Nephron progenitor cell (in vitro differentiated cells): ENCODE measurements at regions not wholly inside any gene's neighbourhood (a gene's known extent, or its start where the extent isn't known, plus 50 kb on each side); places are given as distances from the start of the nearest gene placed in this dataset.

Experiments
- DNase-seq: peaks from one replicate; pipeline ENCODE4 v3.0.0; 2021
- H3K27ac Mint-ChIP-seq: 2 replicates; pipeline ENCODE4 v1.8.0; 2021; ENCODE audit warnings: mild to moderate bottlenecking, moderate library complexity, mixed read lengths
- H3K27me3 Mint-ChIP-seq: 2 replicates; pipeline ENCODE4 v1.8.0; 2021; ENCODE audit warnings: mild to moderate bottlenecking, low read depth, mixed read lengths; ENCODE audit not compliant: poor library complexity
- H3K36me3 Mint-ChIP-seq: 2 replicates; pipeline ENCODE4 v1.8.0; 2021; ENCODE audit warnings: low read depth, mixed read lengths
- H3K4me1 Mint-ChIP-seq: 2 replicates; pipeline ENCODE4 v1.8.0; 2021; ENCODE audit warnings: mixed read lengths
- H3K4me3 Mint-ChIP-seq: 2 replicates; pipeline ENCODE4 v1.8.0; 2021; ENCODE audit warnings: mild to moderate bottlenecking, moderate library complexity, mixed read lengths
- H3K9me3 Mint-ChIP-seq: 2 replicates; pipeline ENCODE4 v1.8.0; 2021; ENCODE audit warnings: mild to moderate bottlenecking, moderate library complexity, mixed read lengths
- CTCF ChIP-seq: fragments of 200-600 bp; sonication (generic); IDR thresholded peaks from 2 replicates; pipeline ENCODE4 v1.5.0; 2021; ENCODE audit warnings: antibody characterized with exemption

- Mint-ChIP-seq H3K4me1 (peaks cover 4% of the 10 kb centered on the region), H3K27ac (peak overlapping the region; percentile 34), H3K4me3 (no peak overlapping the region), H3K27me3 (peaks cover 10% of the 10 kb centered on the region), H3K36me3 (no peaks in the 10 kb centered on the region), H3K9me3 (no peaks in the 10 kb centered on the region)
- no peak for DNase-seq
- TF ChIP-seq CTCF: no peak
Observed at GRCh38 chr11:33582636-33583325, 117.8 kb downstream of the C11orf91 start.

GRCh38 chr11:33579101-33579500, 121.5 kb downstream of the C11orf91 start:
- no peaks in the 10 kb centered on the region for H3K9me3 Mint-ChIP-seq
- TF ChIP-seq CTCF: no peak
- H3K36me3 Mint-ChIP-seq: no peaks in the 10 kb centered on the region
- H3K27me3 Mint-ChIP-seq: peaks cover 10% of the 10 kb centered on the region
- no peak overlapping the region for H3K27ac Mint-ChIP-seq
- no peak overlapping the region for H3K4me3 Mint-ChIP-seq
- H3K4me1 Mint-ChIP-seq: peaks cover 4% of the 10 kb centered on the region
- no peak for DNase-seq

- TF ChIP-seq CTCF: no peak
- Mint-ChIP-seq H3K27me3 (peaks cover 6% of the 10 kb centered on the region), H3K4me1 (no peaks in the 10 kb centered on the region), H3K9me3 (peaks cover 10% of the 10 kb centered on the region), H3K27ac (no peak overlapping the region), H3K4me3 (no peak overlapping the region), H3K36me3 (peaks cover 8% of the 10 kb centered on the region)
- DNase-seq: no peak
Observed at GRCh38 chr11:33577204-33577603, 123.4 kb downstream of the C11orf91 start.

GRCh38 chr11:33575311-33575710, 125.3 kb downstream of the C11orf91 start:
- H3K27me3 Mint-ChIP-seq: peaks cover 6% of the 10 kb centered on the region
- H3K4me3 Mint-ChIP-seq: no peak overlapping the region
- no peak for DNase-seq
- H3K27ac Mint-ChIP-seq: no peak overlapping the region
- TF ChIP-seq CTCF: no peak
- H3K4me1 Mint-ChIP-seq: no peaks in the 10 kb centered on the region
- H3K36me3 Mint-ChIP-seq: peaks cover 16% of the 10 kb centered on the region
- peaks cover 17% of the 10 kb centered on the region for H3K9me3 Mint-ChIP-seq

- Mint-ChIP-seq H3K4me1 (no peaks in the 10 kb centered on the region), H3K27ac (no peak overlapping the region), H3K4me3 (no peak overlapping the region), H3K9me3 (peaks cover 17% of the 10 kb centered on the region), H3K36me3 (peaks cover 16% of the 10 kb centered on the region), H3K27me3 (peaks cover 4% of the 10 kb centered on the region)
- no peak for DNase-seq
- TF ChIP-seq CTCF: no peak
Observed at GRCh38 chr11:33574331-33574730, 126.3 kb downstream of the C11orf91 start.

GRCh38 chr11:33569333-33569732, 131.3 kb downstream of the C11orf91 start:
- H3K36me3 Mint-ChIP-seq: peaks cover 16% of the 10 kb centered on the region
- no peak for DNase-seq
- no peak overlapping the region for H3K27ac Mint-ChIP-seq
- no peak overlapping the region for H3K4me3 Mint-ChIP-seq
- peaks cover 17% of the 10 kb centered on the region for H3K9me3 Mint-ChIP-seq
- no peaks in the 10 kb centered on the region for H3K4me1 Mint-ChIP-seq
- H3K27me3 Mint-ChIP-seq: peaks cover 10% of the 10 kb centered on the region
- TF ChIP-seq CTCF: no peak
